ENCODE measurements at regions not wholly inside any gene's neighbourhood (a gene's known extent, or its start where the extent isn't known, plus 50 kb on each side); places are given as distances from the start of the nearest gene placed in this dataset.

DNA sequence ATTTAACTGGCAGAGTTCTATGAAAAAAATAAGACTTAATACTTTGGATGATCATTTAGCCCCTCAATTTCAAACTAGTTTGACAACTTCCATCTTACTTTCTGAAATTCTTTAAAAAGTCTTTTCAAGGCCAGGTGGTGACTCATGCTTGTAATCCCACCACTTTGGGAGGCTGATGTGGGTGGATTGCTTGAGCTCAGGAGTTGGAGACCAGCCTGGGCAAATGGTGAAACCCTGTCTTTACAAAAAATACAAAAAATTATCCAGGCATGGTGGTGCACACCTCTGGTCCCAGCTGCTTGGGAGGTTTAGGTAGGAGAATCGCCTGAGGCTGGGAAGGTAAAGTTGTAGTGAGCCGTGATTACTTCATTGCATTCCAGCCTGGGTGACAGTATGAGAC is 154.4 kb downstream of the TANC2 start:
- Histone ChIP-seq H3K9me2 (replicated peaks; ENCODE audit: low read depth, low read length) (no peaks in the 10 kb centered on the region), H3K9me3 (ENCODE audit: insufficient read depth, low read depth, low read length) (no peaks in the 10 kb centered on the region), H3K9ac (ENCODE audit: low read depth, low read length, poor library complexity, severe bottlenecking) (no peak overlapping the region), H3K36me3 (ENCODE audit: insufficient read depth, low read length) (no peaks in the 10 kb centered on the region), H4K20me1 (ENCODE audit: insufficient read depth, low read length, poor library complexity, severe bottlenecking) (no peaks in the 10 kb centered on the region), H3K79me2 (ENCODE audit: insufficient read depth, low read length) (no peaks in the 10 kb centered on the region), H3K4me2 (ENCODE audit: low read depth, low read length, poor library complexity, severe bottlenecking) (no peak overlapping the region), H3K4me3 (ENCODE audit: low read length, poor library complexity, severe bottlenecking) (no peak overlapping the region), H3F3A (ENCODE audit: low read depth) (no peaks in the 10 kb centered on the region), H2AFZ (ENCODE audit: low read length) (no peak overlapping the region), H3K27me3 (ENCODE audit: insufficient read depth, low read length, poor library complexity, severe bottlenecking) (no peaks in the 10 kb centered on the region), H3K4me1 (ENCODE audit: insufficient read depth, low read length, poor library complexity, severe bottlenecking) (peaks cover 7% of the 10 kb centered on the region)
- no peak for TF ChIP-seq CTCF (conservative IDR thresholded peaks at IDR 0.05; ENCODE audit: low read length)
- no peak for TF ChIP-seq EZH2phosphoT487 (IDR thresholded peaks at IDR 0.05; ENCODE audit: borderline replicate concordance)

DNA sequence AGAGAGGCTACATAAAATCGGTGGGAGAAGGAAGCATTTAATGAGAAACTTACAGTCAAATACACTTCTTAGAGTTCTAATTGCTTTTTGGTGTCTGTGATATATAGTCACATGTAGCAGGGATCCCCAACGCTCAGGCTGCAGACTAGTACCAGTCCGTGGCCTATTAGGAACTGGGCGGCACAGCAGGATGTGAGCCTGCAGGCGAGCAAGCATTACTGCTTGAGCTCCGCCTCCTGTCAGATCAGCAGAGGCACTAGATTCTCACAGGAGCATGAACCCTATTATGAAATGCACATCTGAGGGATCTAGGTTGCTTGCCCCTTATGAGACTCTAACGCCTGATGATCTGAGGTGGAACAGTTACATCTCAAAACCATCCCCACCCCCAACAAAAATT is 158.5 kb downstream of the TANC2 start:
- H2AFZ ChIP-seq (ENCODE audit: low read length): no peak overlapping the region
- H3K9me2 ChIP-seq (replicated peaks; ENCODE audit: low read depth, low read length): no peaks in the 10 kb centered on the region
- no peaks in the 10 kb centered on the region for H3K36me3 ChIP-seq (ENCODE audit: insufficient read depth, low read length)
- no peak for TF ChIP-seq EZH2phosphoT487 (IDR thresholded peaks at IDR 0.05; ENCODE audit: borderline replicate concordance)
- no peak for TF ChIP-seq CTCF (conservative IDR thresholded peaks at IDR 0.05; ENCODE audit: low read length)
- H4K20me1 ChIP-seq (ENCODE audit: insufficient read depth, low read length, poor library complexity, severe bottlenecking): no peaks in the 10 kb centered on the region
- H3K4me1 ChIP-seq (ENCODE audit: insufficient read depth, low read length, poor library complexity, severe bottlenecking): peaks cover 8% of the 10 kb centered on the region
- no peak overlapping the region for H3K4me3 ChIP-seq (ENCODE audit: low read length, poor library complexity, severe bottlenecking)
- H3K79me2 ChIP-seq (ENCODE audit: insufficient read depth, low read length): no peaks in the 10 kb centered on the region
- no peaks in the 10 kb centered on the region for H3F3A ChIP-seq (ENCODE audit: low read depth)
- H3K9ac ChIP-seq (ENCODE audit: low read depth, low read length, poor library complexity, severe bottlenecking): no peak overlapping the region
- no peaks in the 10 kb centered on the region for H3K27me3 ChIP-seq (ENCODE audit: insufficient read depth, low read length, poor library complexity, severe bottlenecking)
- no peaks in the 10 kb centered on the region for H3K9me3 ChIP-seq (ENCODE audit: insufficient read depth, low read depth, low read length)
- H3K4me2 ChIP-seq (ENCODE audit: low read depth, low read length, poor library complexity, severe bottlenecking): no peak overlapping the region

DNA sequence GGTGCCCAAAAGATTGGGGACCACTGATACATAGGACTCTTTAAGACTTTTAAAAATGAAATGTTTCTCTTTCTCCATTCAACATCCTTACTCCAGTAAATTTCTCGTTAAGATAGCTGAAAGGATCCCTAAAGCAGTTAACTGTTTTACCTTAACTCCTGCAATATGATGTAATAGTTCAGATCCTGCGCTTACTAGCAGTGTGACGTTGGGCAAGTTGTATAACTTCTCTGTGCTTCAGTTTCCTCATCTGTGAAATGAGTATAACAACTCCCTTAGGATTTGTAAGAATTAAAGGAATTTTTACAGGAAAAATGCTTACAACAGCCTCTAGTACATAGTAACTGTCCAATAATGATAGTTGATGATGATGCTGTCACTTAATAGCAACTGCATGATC is 158.9 kb downstream of the TANC2 start:
- Histone ChIP-seq H3K4me1 (ENCODE audit: insufficient read depth, low read length, poor library complexity, severe bottlenecking) (peaks cover 8% of the 10 kb centered on the region), H3K4me3 (ENCODE audit: low read length, poor library complexity, severe bottlenecking) (no peak overlapping the region), H4K20me1 (ENCODE audit: insufficient read depth, low read length, poor library complexity, severe bottlenecking) (no peaks in the 10 kb centered on the region), H3K79me2 (ENCODE audit: insufficient read depth, low read length) (no peaks in the 10 kb centered on the region), H3K9ac (ENCODE audit: low read depth, low read length, poor library complexity, severe bottlenecking) (no peak overlapping the region), H2AFZ (ENCODE audit: low read length) (no peak overlapping the region), H3K4me2 (ENCODE audit: low read depth, low read length, poor library complexity, severe bottlenecking) (no peak overlapping the region), H3K36me3 (ENCODE audit: insufficient read depth, low read length) (no peaks in the 10 kb centered on the region), H3K9me3 (ENCODE audit: insufficient read depth, low read depth, low read length) (no peaks in the 10 kb centered on the region), H3K9me2 (replicated peaks; ENCODE audit: low read depth, low read length) (no peaks in the 10 kb centered on the region), H3K27me3 (ENCODE audit: insufficient read depth, low read length, poor library complexity, severe bottlenecking) (no peaks in the 10 kb centered on the region), H3F3A (ENCODE audit: low read depth) (no peaks in the 10 kb centered on the region)
- no peak for TF ChIP-seq EZH2phosphoT487 (IDR thresholded peaks at IDR 0.05; ENCODE audit: borderline replicate concordance)

- Histone ChIP-seq H3K4me1 (ENCODE audit: insufficient read depth, low read length, poor library complexity, severe bottlenecking) (peaks cover 8% of the 10 kb centered on the region), H3K4me3 (ENCODE audit: low read length, poor library complexity, severe bottlenecking) (no peak overlapping the region), H3K9me2 (replicated peaks; ENCODE audit: low read depth, low read length) (no peaks in the 10 kb centered on the region), H3K9ac (ENCODE audit: low read depth, low read length, poor library complexity, severe bottlenecking) (no peak overlapping the region), H3F3A (ENCODE audit: low read depth) (no peaks in the 10 kb centered on the region), H2AFZ (ENCODE audit: low read length) (no peak overlapping the region), H4K20me1 (ENCODE audit: insufficient read depth, low read length, poor library complexity, severe bottlenecking) (no peaks in the 10 kb centered on the region), H3K4me2 (ENCODE audit: low read depth, low read length, poor library complexity, severe bottlenecking) (no peak overlapping the region), H3K79me2 (ENCODE audit: insufficient read depth, low read length) (no peaks in the 10 kb centered on the region), H3K36me3 (ENCODE audit: insufficient read depth, low read length) (no peaks in the 10 kb centered on the region), H3K27me3 (ENCODE audit: insufficient read depth, low read length, poor library complexity, severe bottlenecking) (no peaks in the 10 kb centered on the region), H3K9me3 (ENCODE audit: insufficient read depth, low read depth, low read length) (no peaks in the 10 kb centered on the region)
- no peak for TF ChIP-seq EZH2phosphoT487 (IDR thresholded peaks at IDR 0.05; ENCODE audit: borderline replicate concordance)
- no peak for TF ChIP-seq CTCF (conservative IDR thresholded peaks at IDR 0.05; ENCODE audit: low read length)
Measured at GRCh38 chr17:63125987-63126386, 160.0 kb downstream of the TANC2 start.
